Nephron (organoid): ENCODE measurements at regions not wholly inside any gene's neighbourhood (a gene's known extent, or its start where the extent isn't known, plus 50 kb on each side); places are given as distances from the start of the nearest gene placed in this dataset.
"Not testable (repeated sequence)": the region's sequence is repeated elsewhere in the genome, so short reads cannot be mapped to it uniquely, and the experiment has no call there.

Experiments
- H3K27ac Mint-ChIP-seq, 3 experiments: 2 replicates each; pipeline ENCODE4 v1.8.0; 2020; ENCODE audit warnings: mixed read lengths in 3 of 3, mild to moderate bottlenecking in 2 of 3, moderate library complexity in 1 of 3
- H3K27me3 Mint-ChIP-seq: 2 replicates; pipeline ENCODE4 v1.8.0; 2021; ENCODE audit warnings: low read depth, mild to moderate bottlenecking, moderate library complexity, mixed read lengths
- H3K36me3 Mint-ChIP-seq: 2 replicates; pipeline ENCODE4 v1.8.0; 2020; ENCODE audit warnings: low read depth, mixed read lengths
- H3K4me1 Mint-ChIP-seq: 2 replicates; pipeline ENCODE4 v1.8.0; 2020; ENCODE audit warnings: mixed read lengths
- H3K4me3 Mint-ChIP-seq, 3 experiments: 2 replicates each; pipeline ENCODE4 v1.8.0; 2020; ENCODE audit warnings: mild to moderate bottlenecking in 3 of 3, mixed read lengths in 3 of 3, moderate library complexity in 2 of 3
- H3K9me3 Mint-ChIP-seq: 2 replicates; pipeline ENCODE4 v1.8.0; 2020; ENCODE audit warnings: mixed read lengths
- TF ChIP-seq, protein P1 (sequence below), 3 experiments: fragments of 200-600 bp; sonication (generic); IDR thresholded peaks; one replicate each; pipeline ENCODE4 v1.5.0; 2021; ENCODE audit warnings: antibody characterized with exemption in 3 of 3; ENCODE audit not compliant: unreplicated experiment in 3 of 3

DNA sequence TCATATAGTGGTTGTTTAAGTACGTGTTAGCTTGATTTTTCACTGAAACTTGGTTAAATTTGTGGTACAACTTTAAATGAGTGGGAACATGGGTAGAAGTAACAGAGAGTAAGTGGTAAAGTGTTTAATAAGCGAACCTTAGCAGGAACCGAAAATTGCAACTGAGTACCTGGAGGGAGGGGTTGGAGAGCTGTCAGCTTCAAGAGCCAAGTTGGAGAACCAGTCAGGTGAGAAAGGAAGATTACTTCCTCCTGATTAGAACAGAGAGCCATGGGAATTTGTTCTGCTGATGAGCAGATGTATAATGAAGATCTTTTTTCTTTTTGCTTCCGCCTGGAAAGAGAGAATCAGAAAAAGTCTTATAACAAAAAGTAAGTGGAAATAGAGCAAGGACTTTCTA is 158.4 kb upstream of the CDH7 start:
- H3K4me3 Mint-ChIP-seq = no peak overlapping the region
- no peaks in the 10 kb centered on the region for H3K36me3 Mint-ChIP-seq
- H3K9me3 Mint-ChIP-seq = no peaks in the 10 kb centered on the region
- no peaks in the 10 kb centered on the region for H3K27me3 Mint-ChIP-seq
- H3K4me1 Mint-ChIP-seq = no peaks in the 10 kb centered on the region
- H3K27ac Mint-ChIP-seq = no peak overlapping the region
- TF ChIP-seq, protein P1, sequence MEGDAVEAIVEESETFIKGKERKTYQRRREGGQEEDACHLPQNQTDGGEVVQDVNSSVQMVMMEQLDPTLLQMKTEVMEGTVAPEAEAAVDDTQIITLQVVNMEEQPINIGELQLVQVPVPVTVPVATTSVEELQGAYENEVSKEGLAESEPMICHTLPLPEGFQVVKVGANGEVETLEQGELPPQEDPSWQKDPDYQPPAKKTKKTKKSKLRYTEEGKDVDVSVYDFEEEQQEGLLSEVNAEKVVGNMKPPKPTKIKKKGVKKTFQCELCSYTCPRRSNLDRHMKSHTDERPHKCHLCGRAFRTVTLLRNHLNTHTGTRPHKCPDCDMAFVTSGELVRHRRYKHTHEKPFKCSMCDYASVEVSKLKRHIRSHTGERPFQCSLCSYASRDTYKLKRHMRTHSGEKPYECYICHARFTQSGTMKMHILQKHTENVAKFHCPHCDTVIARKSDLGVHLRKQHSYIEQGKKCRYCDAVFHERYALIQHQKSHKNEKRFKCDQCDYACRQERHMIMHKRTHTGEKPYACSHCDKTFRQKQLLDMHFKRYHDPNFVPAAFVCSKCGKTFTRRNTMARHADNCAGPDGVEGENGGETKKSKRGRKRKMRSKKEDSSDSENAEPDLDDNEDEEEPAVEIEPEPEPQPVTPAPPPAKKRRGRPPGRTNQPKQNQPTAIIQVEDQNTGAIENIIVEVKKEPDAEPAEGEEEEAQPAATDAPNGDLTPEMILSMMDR (IDR thresholded peaks at IDR 0.05; ENCODE audit: unreplicated experiment in 3 of 3) = no peak

DNA sequence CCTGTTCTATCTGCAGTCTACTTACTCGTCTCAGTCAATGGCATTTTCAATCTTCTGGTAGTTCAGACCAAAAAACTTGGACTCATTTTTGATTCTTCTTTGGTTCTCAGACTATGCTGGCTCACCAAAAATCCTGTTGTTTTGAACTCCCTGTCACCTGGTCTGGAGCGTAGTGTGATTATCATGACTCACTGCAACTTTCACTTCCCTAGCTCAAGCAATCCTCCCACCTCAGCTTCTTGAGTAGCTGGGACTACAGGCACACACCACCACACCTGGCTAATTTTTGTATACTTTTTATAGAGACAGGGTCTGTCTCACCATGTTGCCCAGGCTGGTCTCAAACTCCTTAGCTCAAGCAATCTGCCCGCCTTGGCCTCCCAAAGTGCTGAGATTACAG is 163.3 kb upstream of the CDH7 start:
- H3K27me3 Mint-ChIP-seq = no peaks in the 10 kb centered on the region
- no peaks in the 10 kb centered on the region for H3K36me3 Mint-ChIP-seq
- TF ChIP-seq, protein P1 (IDR thresholded peaks at IDR 0.05; ENCODE audit: unreplicated experiment in 3 of 3) = no peak
- no peak overlapping the region for H3K4me3 Mint-ChIP-seq
- no peaks in the 10 kb centered on the region for H3K4me1 Mint-ChIP-seq
- H3K9me3 Mint-ChIP-seq = no peaks in the 10 kb centered on the region
- H3K27ac Mint-ChIP-seq = no peak overlapping the region

DNA sequence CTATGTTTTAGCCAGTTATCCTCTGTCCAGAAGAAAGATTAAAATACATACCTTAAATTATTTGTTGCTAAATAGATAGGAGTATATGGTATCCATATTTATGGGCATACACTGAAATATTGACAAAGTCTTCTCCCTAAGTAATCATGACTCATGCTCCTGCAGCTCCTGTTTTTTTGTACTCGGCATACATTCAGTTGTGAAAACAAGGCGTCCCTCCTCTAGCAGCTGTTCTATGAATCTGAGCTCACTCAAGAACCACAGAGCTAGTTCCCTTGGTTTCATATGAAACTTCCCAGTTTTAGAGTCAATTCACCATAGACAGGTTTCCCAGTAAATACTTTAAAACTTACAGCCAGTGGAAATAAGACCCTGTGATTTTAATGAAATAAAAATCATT is 168.7 kb upstream of the CDH7 start:
- H3K9me3 Mint-ChIP-seq, H3K4me3 Mint-ChIP-seq, H3K36me3 Mint-ChIP-seq, H3K27me3 Mint-ChIP-seq, H3K4me1 Mint-ChIP-seq, H3K27ac Mint-ChIP-seq: not testable (repeated sequence)

DNA sequence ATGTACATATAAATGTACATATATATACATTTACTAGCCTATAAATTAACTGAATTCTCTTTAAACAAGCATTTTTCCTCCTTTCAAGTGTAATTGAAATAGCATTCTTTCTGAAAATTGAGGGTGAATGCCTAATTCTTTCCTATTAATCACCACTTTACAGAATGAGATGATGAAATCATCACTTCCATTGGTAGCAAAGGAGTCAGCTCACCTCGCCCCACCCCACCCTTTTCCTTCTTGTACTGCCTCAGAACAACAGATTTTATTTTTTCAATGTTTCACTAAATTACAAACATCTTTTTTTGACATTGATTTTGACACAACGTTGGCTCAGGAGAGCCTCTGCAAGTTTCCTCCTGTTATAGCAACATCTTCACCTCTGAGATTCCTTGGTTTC is 181.9 kb upstream of the CDH7 start:
- Mint-ChIP-seq H3K4me1 (peaks cover 5% of the 10 kb centered on the region), H3K9me3 (no peaks in the 10 kb centered on the region), H3K27me3 (no peaks in the 10 kb centered on the region), H3K4me3 (no peak overlapping the region), H3K27ac (no peak overlapping the region), H3K36me3 (no peaks in the 10 kb centered on the region)
- TF ChIP-seq, protein P1 (IDR thresholded peaks at IDR 0.05; ENCODE audit: unreplicated experiment in 3 of 3) = no peak

DNA sequence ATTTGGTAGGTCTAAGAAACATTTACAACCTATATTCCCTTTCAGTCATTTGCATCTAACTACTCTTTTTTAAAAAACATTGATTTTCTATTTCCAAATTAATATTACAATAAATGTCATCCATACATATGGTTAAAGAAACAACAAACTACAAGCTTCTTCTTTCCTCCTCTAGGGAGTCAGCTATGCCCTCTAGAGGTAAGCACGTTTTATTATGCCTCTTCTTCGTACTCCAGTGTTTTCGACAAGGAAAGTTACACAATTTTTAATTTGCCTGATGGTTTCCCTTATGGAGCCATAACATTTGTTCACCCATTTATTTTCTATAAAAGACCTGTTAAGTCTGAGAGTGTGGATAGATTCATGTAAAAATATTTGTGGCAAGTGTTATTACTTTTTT is 183.4 kb upstream of the CDH7 start:
- Mint-ChIP-seq H3K9me3 (no peaks in the 10 kb centered on the region), H3K27ac (peak overlapping the region in 1 of 3 experiments; percentile 14)

DNA sequence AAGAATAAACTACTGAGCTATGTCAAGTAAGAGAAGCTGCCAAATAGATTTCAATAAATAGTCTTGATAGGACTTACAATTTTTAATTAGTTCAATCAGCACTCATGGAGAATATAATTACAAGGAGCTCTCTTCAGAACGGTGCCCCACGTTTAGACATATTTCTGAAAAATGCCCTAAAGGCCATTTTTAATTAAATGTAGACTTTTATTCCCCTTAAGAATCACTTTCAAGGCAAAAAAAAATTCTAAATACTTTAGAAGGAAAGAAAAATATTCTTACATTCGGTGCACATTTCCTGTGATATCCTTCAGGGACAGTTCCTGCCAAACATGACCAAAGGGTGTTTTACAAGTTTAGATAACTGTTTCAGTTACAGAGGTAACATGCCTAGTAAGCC is 202.5 kb upstream of the CDH7 start:
- TF ChIP-seq, protein P1 (IDR thresholded peaks at IDR 0.05; ENCODE audit: unreplicated experiment in 3 of 3) = no peak
- no peaks in the 10 kb centered on the region for H3K9me3 Mint-ChIP-seq
- H3K27ac Mint-ChIP-seq = no peak overlapping the region
- H3K36me3 Mint-ChIP-seq = no peaks in the 10 kb centered on the region
- H3K4me3 Mint-ChIP-seq = no peak overlapping the region
- no peaks in the 10 kb centered on the region for H3K27me3 Mint-ChIP-seq
- no peaks in the 10 kb centered on the region for H3K4me1 Mint-ChIP-seq

More for the DNA sequence above, 183.4 kb upstream of the CDH7 start:
- H3K36me3 Mint-ChIP-seq = no peaks in the 10 kb centered on the region
- peaks cover 5% of the 10 kb centered on the region for H3K4me1 Mint-ChIP-seq
- no peaks in the 10 kb centered on the region for H3K27me3 Mint-ChIP-seq
- no peak overlapping the region for H3K4me3 Mint-ChIP-seq
- TF ChIP-seq, protein P1 (IDR thresholded peaks at IDR 0.05; ENCODE audit: unreplicated experiment in 3 of 3) = peak; percentile 58 to 63 (median 61)
